GM19452 (cell line): ENCODE measurements at regions not wholly inside any gene's neighbourhood (a gene's known extent, or its start where the extent isn't known, plus 50 kb on each side); places are given as distances from the start of the nearest gene placed in this dataset.

Experiments
- ATAC-seq: cut with Tn5 transposase; IDR thresholded peaks from one replicate; pipeline ENCODE4 v1.9.1; 2021; ENCODE audit not compliant: unreplicated experiment

- ATAC-seq: no peak
Measured at GRCh38 chr13:50101590-50101989, 86.3 kb downstream of the KCNRG start.

GRCh38 chr13:50104493-50104892 lies 89.2 kb downstream of the KCNRG start:
- no peak for ATAC-seq

- ATAC-seq: no peak
Measured at GRCh38 chr13:50106559-50106958, 91.3 kb downstream of the KCNRG start.

- ATAC-seq: no peak
Measured at GRCh38 chr13:50107205-50107604, 92.0 kb downstream of the KCNRG start.

- ATAC-seq: no peak
Measured at GRCh38 chr13:50114961-50115360, 99.7 kb downstream of the KCNRG start.

- ATAC-seq: no peak
Measured at GRCh38 chr13:50115695-50116094, 100.5 kb downstream of the KCNRG start.

GRCh38 chr13:50116430-50116973 lies 101.3 kb downstream of the KCNRG start:
- ATAC-seq: no peak

- no peak for ATAC-seq
Measured at GRCh38 chr13:50119591-50119990, 104.3 kb downstream of the KCNRG start.

GRCh38 chr13:50122455-50122854 lies 107.2 kb downstream of the KCNRG start:
- no peak for ATAC-seq

GRCh38 chr13:50123002-50123401 lies 107.8 kb downstream of the KCNRG start:
- no peak for ATAC-seq

- no peak for ATAC-seq
Measured at GRCh38 chr13:50123515-50123861, 108.2 kb downstream of the KCNRG start.

- ATAC-seq: peak; percentile 60
Measured at GRCh38 chr13:50123862-50124535, 108.8 kb downstream of the KCNRG start.

- peak; percentile 23 for ATAC-seq
Measured at GRCh38 chr13:50124536-50125303, 109.5 kb downstream of the KCNRG start.

- ATAC-seq: peak; percentile 7
Measured at GRCh38 chr13:50125304-50125553, 110.0 kb downstream of the KCNRG start.

- peak; percentile 15 for ATAC-seq
Measured at GRCh38 chr13:50125554-50126262, 110.5 kb downstream of the KCNRG start.

GRCh38 chr13:50126263-50126992 lies 111.2 kb downstream of the KCNRG start:
- no peak for ATAC-seq

- no peak for ATAC-seq
Measured at GRCh38 chr13:50126993-50127725, 111.9 kb downstream of the KCNRG start.

- no peak for ATAC-seq
Measured at GRCh38 chr13:50127726-50128291, 112.6 kb downstream of the KCNRG start.

GRCh38 chr13:50128428-50128931 lies 113.2 kb downstream of the KCNRG start:
- ATAC-seq: no peak

GRCh38 chr13:50129081-50129705 lies 113.9 kb downstream of the KCNRG start:
- ATAC-seq: no peak
